ENCODE measurements at regions not wholly inside any gene's neighbourhood (a gene's known extent, or its start where the extent isn't known, plus 50 kb on each side); places are given as distances from the start of the nearest gene placed in this dataset.

GRCh38 chr9:134247918-134248631 is 78.2 kb upstream of the RXRA start:
- no peak for DNase-seq (ENCODE audit: low spot score)
- TF ChIP-seq CTCF (conservative IDR thresholded peaks at IDR 0.05; ENCODE audit: low read depth), result no peak
- no peak overlapping the region for H3K27ac ChIP-seq
- POLR2A ChIA-PET (ENCODE audit: low non-redundant PET), result no interaction called here
- CTCF ChIA-PET, result no interaction called here

GRCh38 chr9:134251296-134252069 is 74.8 kb upstream of the RXRA start:
- no peak for TF ChIP-seq CTCF (conservative IDR thresholded peaks at IDR 0.05; ENCODE audit: low read depth)
- no peak overlapping the region for H3K27ac ChIP-seq
- DNase-seq (ENCODE audit: low spot score), result no peak
- ChIA-PET CTCF (no interaction called here), POLR2A (ENCODE audit: low non-redundant PET) (no interaction called here)

DNA sequence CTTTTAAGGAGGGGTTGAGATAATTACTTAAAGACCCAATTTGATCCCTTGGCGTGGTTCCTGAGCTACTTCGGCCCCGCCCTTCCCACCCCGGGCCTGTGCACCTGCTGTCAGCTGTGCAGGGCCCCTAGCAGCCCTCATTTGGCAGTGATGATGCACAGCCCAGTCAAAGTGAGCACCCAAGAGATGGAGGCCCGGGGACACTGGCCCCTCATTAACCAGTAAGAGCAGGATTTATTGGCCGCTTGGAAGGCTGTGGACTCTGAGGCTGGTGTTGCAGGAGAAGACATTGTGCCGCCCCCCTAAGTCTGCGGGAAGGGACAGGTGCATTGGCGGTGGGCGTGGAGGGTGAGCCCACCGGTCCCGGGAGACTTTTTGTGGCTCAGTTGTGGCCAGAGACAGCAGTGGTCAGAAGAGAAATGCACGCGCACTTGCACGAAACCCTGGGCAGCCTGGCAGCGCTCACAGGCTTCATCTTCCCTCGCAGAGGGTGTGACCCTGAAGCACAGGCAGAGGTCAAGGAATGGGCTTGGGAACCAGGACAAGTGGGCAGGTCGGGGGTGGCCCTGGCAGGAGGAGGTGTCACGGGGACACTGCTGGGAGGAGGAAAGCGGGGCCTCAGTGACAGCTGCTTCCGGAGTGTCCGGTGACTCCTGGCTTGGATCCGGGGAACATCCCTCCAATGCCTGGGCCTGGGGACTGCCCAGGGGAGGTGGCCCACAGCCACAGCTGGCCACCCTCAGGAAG is 74.0 kb upstream of the RXRA start:
- ChIA-PET POLR2A (ENCODE audit: low non-redundant PET) (no interaction called here), CTCF (interaction anchor here (0.6 kb wide), 1 partner anchor 42 kb away, joined by 8 read pairs; no protein-coding TSS in a partner anchor)
- DNase-seq (ENCODE audit: low spot score), result no peak
- H3K27ac ChIP-seq, result no peak overlapping the region
- no peak for TF ChIP-seq CTCF (conservative IDR thresholded peaks at IDR 0.05; ENCODE audit: low read depth)

DNA sequence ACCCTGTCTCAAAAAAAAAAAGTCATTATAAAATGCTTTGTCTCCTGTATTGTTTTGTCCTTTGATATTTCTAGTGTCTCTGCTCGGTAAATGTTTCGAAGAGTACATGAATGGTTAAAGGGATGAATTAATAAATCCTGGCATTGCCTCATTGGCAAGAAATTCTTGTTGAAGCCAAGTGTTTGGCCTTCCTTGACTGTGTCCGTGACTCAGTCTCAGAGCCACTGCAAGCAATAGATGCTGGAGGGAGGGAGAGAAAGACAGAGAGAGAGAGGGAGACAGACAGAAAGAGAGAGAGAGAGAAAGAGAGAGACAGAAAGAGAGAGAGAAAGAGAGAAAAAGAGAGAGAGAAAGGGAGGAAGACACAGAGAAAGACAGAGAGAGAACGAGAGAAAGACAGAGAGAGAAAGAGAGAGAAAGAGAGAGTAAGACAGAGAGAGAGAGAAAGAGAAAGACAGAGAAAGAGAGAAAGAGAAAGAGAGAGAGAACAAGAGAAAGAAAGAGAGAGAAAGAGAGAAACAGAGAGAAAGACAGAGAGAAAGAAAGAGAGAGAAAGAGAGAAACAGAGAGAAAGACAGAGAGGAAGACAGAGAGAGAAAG is 72.5 kb upstream of the RXRA start:
- H3K27ac ChIP-seq, result no peak overlapping the region
- DNase-seq (ENCODE audit: low spot score), result no peak
- CTCF ChIA-PET, result no interaction called here
- POLR2A ChIA-PET (ENCODE audit: low non-redundant PET), result no interaction called here
- TF ChIP-seq CTCF (conservative IDR thresholded peaks at IDR 0.05; ENCODE audit: low read depth), result no peak

GRCh38 chr9:134258332-134258731 is 67.9 kb upstream of the RXRA start:
- no peak for TF ChIP-seq CTCF (conservative IDR thresholded peaks at IDR 0.05; ENCODE audit: low read depth)
- no peak overlapping the region for H3K27ac ChIP-seq
- no peak for DNase-seq (ENCODE audit: low spot score)
- ChIA-PET CTCF (no interaction called here), POLR2A (ENCODE audit: low non-redundant PET) (no interaction called here)
